ENCODE measurements at regions not wholly inside any gene's neighbourhood (a gene's known extent, or its start where the extent isn't known, plus 50 kb on each side); places are given as distances from the start of the nearest gene placed in this dataset.

DNA sequence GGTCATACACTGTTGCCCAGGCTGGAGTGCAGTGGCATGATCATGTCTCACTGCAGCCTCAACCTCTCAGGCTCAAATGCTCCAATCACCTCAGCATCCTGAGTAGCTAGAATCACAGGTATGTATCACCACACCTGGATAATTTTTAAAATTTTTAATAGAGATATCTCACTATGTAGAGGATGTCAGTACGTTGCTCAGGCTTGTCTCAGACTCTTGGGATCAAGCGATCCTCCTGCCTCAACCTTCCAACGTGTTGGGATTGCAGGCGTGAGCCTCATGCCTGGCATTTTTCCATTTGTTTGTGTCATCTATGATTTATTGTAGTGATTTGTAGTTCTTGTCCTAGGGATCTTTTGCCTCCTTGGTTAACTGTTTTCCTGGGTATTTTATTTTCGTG lies 985.2 kb upstream of the B3GALT2 start:
- TF ChIP-seq EZH2 (IDR thresholded peaks at IDR 0.05; ENCODE audit: borderline replicate concordance, low read length) (no peak), CTCF (IDR thresholded peaks at IDR 0.05; ENCODE audit: low read length) (no peak)
